ENCODE measurements at regions not wholly inside any gene's neighbourhood (a gene's known extent, or its start where the extent isn't known, plus 50 kb on each side); places are given as distances from the start of the nearest gene placed in this dataset.

DNA sequence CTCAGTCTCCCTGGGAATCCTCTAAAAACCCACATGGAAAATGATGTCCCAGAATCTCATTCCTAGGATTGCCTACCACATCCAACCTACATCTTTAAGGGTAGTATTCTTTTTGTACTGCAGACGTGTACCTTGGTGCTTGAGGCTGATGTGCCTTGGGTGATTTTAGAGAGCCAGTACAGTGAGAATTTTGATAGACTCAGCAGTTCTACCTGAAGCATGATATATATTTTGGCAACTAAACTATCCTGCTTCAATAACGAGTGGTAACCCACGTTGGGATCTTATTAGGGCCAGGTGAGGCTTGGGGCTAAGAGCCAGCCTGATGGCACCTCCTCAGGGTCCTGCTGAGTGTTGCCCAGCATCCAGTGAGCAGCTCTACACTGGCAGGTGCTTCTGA, 140.4 kb downstream of the ZNF518B start:
- ATAC-seq (ENCODE audit: low read depth) (no peak), DNase-seq (no peak)
- no TSS peak for BruUV-seq (replicated peaks)
- Histone ChIP-seq H3K14ac (replicated peaks; ENCODE audit: low read depth, low read length) (no peak overlapping the region), H2BK15ac (ENCODE audit: low read depth, low read length) (no peak overlapping the region), H3K4me1 (ENCODE audit: control insufficient read depth, insufficient read depth, low read length) (no peaks in the 10 kb centered on the region), H3K56ac (ENCODE audit: extremely low read depth, insufficient read depth, low read length) (no peak overlapping the region), H3K9me3 (ENCODE audit: control insufficient read depth, insufficient read depth, low read length) (peaks cover 1% of the 10 kb centered on the region; the same call in 1 of the 2 replicates), H2BK120ac (ENCODE audit: low read depth, low read length) (no peak overlapping the region), H3K4ac (ENCODE audit: low read depth, low read length) (no peak overlapping the region), H4K91ac (ENCODE audit: insufficient read depth, low read depth, low read length) (no peak overlapping the region), H3K18ac (ENCODE audit: low read depth, low read length) (no peak overlapping the region), H2AK9ac (replicated peaks; ENCODE audit: low read depth, low read length, poor library complexity) (no peak overlapping the region), H3K23ac (ENCODE audit: low read depth, low read length) (no peak overlapping the region), H4K5ac (ENCODE audit: low read depth, low read length) (no peak overlapping the region), H3K9ac (ENCODE audit: low read depth, low read length) (no peak overlapping the region), H3K9me1 (ENCODE audit: insufficient read depth, low read length) (no peaks in the 10 kb centered on the region), H2BK20ac (ENCODE audit: low read depth, low read length) (no peak overlapping the region), H2AK5ac (ENCODE audit: low read depth, low read length) (no peak overlapping the region), H2BK5ac (ENCODE audit: low read depth, low read length, poor library complexity, severe bottlenecking) (no peak overlapping the region), H4K20me1 (ENCODE audit: insufficient read depth, low read length) (no peaks in the 10 kb centered on the region), H3K4me3 (ENCODE audit: insufficient read depth, low read depth, low read length) (no peak overlapping the region), H3K27ac (ENCODE audit: insufficient read depth, low read length) (no peak overlapping the region), H3K36me3 (ENCODE audit: control insufficient read depth, insufficient read depth, low read length) (no peaks in the 10 kb centered on the region), H3K4me2 (ENCODE audit: low read depth, low read length) (no peak overlapping the region), H4K8ac (ENCODE audit: low read depth in 2 of 2, low read length in 2 of 2) (no peak overlapping the region), H3K27me3 (ENCODE audit: control insufficient read depth, insufficient read depth, low read length) (no peaks in the 10 kb centered on the region), H2AFZ (replicated peaks; ENCODE audit: low read length, poor library complexity) (no peak overlapping the region), H3K79me1 (ENCODE audit: low read depth in 1 of 2, low read length in 2 of 2) (no peaks in the 10 kb centered on the region)
- TF ChIP-seq MXI1 (IDR thresholded peaks at IDR 0.05; ENCODE audit: borderline replicate concordance, low read depth, low read length): no peak
- no peak for TF ChIP-seq BHLHE40 (IDR thresholded peaks at IDR 0.05; ENCODE audit: low read depth, low read length)
- no peak for TF ChIP-seq SMC3 (IDR thresholded peaks at IDR 0.05; ENCODE audit: low read depth, low read length)
- no peak for TF ChIP-seq MAZ (IDR thresholded peaks at IDR 0.05; ENCODE audit: borderline replicate concordance, low read depth, low read length)
- TF ChIP-seq ELK1 (IDR thresholded peaks at IDR 0.05; ENCODE audit: borderline replicate concordance, low read depth, low read length): no peak
- no peak for TF ChIP-seq CHD1 (IDR thresholded peaks at IDR 0.05; ENCODE audit: low read depth, low read length)
- TF ChIP-seq FOS (IDR thresholded peaks at IDR 0.05; ENCODE audit: low read depth, low read length): no peak
- TF ChIP-seq RCOR1 (IDR thresholded peaks at IDR 0.05; ENCODE audit: insufficient replicate concordance, low read length): no peak
- TF ChIP-seq CEBPB (IDR thresholded peaks at IDR 0.05; ENCODE audit: low read depth, low read length): no peak
- TF ChIP-seq RAD21 (IDR thresholded peaks at IDR 0.05; ENCODE audit: low read length): no peak
- in situ Hi-C loops (cut with MboI; ENCODE audit: low sequenced_read_pairs): no loop called here
- dilution Hi-C loops (cut with HindIII; ENCODE audit: low sequenced_read_pairs, unreplicated experiment): no loop called here
- WGBS, 2 experiments (ENCODE audit: extremely low coverage in 2 of 2, insufficient read length in 1 of 2): 20% methylated on average over 1 of the region's 3 CpGs; no CpG with 5 or more reads in 1 of the 2 experiments
- intact Hi-C loops (cut with micrococcal nuclease): no loop called here
- ChIA-PET POLR2A (ENCODE audit: unreplicated experiment) (no interaction called here), CTCF (no interaction called here)
